ENCODE measurements at regions not wholly inside any gene's neighbourhood (a gene's known extent, or its start where the extent isn't known, plus 50 kb on each side); places are given as distances from the start of the nearest gene placed in this dataset.

DNA sequence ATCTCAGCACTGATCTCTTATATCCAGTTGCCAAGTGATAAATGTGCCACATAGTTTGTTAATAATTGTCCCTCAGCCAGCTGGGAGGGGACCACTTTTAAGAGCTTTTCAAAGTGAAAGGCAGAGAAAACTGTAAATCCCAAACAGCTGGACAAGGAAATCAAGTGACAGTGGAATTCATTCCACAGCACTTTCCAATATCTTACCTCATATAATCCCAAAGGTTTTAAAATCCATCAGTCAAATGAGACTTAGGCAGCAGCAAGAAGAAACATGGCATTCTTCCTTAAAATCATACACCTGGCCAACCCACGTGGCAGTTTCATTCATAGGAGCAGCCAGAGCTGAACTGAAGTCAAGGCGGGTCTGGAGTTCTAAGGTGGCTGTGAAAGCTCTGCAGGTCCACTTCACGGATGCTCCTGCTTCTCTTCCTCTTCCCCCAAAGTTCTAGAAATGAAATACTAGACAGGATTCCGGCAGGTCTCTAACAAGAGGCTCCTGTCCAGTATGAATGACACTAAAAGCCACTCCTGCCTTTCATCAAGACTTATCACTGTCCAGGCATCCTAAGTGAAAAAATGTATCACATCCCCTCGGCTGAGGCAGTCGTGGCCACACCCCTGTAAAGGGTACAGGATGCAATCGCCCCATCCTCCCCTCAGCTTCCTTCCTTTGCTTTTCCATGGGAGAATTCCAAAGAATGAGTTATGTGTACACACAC is 190.4 kb upstream of the STK17B start:
- no peak for DNase-seq (ENCODE audit: low read depth)

DNA sequence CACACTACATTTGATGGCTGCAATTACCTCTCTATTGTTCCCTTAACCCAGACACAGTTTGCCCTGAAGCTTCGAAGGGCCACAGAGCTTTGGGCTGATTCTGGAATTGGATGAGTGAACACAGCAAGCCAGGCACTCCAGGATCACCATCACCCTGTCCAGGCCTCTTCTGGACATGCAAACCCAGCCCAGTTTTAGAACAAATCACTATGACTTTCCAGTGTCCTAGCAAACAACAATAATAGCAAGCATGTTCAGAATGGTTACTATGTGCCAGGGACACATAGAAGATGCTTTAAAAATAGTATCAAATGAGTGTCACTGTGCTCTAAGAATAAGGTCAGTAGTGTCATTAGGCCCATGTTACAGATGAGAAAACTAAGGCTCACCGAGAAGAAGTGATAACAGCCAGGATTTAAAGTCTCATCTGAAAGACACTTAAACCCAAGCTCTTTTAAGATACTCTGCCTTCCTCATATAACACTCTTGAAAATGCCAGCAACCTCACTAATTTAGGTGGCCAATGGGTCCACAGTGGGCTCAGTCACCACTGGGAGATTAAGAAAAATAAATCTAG is 191.7 kb upstream of the STK17B start:
- DNase-seq (ENCODE audit: low read depth) = no peak

DNA sequence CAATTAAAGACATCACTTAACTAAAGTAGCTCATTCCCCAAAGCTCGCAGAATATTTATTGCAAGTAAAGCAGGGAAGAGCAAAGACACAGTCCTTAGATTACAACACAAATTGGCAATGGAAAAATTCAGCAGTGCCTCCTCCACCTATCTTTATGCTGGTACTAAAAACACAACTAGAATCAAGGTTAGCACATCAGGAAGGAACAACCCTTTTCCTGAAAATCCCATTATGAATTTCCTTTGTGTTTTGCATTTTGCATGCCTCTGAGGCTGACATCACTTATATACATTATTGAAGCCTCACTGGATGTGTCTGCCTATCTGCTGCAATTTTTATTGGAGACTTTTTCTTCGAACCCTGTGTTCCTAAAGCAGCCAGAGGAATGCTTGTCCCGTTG is 193.8 kb upstream of the STK17B start:
- no peak for DNase-seq (ENCODE audit: low read depth)

DNA sequence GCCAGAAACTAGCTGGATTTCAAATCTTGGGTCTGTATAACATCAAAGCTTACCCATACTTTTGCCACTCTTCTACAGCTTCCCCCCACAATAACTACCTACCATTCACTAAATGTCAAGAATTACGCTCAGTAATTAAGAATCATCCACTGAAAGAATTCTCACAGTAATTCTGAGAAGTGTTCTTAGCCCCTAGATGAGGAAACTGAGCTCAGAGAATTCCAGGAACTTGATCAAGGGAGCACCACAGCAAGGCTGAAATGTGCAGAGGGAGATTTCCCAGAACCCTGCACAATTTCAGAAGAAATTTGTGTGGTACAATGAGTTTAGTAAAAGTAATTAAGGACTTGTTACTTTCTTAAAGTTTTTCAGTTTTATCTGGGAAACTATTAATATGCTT is 194.5 kb upstream of the STK17B start:
- DNase-seq (ENCODE audit: low read depth) = no peak

DNA sequence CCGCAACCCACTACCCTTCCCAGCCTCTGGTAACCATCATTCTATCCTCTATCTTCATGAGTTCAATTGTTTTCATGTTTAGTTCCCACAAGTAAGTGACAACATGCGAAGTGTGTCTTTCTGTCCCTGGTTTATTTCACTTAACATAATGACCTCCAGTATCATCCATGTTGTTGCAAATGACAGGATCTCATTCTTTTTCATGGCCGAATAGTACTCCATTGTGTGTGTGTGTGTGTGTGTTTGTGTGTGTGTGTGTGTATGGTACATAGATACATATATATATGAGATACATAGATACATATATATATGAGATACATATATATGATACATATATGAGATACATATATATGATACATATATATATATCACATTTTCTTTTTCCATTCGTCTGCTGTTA is 196.3 kb upstream of the STK17B start:
- DNase-seq (ENCODE audit: low read depth) = no peak

DNA sequence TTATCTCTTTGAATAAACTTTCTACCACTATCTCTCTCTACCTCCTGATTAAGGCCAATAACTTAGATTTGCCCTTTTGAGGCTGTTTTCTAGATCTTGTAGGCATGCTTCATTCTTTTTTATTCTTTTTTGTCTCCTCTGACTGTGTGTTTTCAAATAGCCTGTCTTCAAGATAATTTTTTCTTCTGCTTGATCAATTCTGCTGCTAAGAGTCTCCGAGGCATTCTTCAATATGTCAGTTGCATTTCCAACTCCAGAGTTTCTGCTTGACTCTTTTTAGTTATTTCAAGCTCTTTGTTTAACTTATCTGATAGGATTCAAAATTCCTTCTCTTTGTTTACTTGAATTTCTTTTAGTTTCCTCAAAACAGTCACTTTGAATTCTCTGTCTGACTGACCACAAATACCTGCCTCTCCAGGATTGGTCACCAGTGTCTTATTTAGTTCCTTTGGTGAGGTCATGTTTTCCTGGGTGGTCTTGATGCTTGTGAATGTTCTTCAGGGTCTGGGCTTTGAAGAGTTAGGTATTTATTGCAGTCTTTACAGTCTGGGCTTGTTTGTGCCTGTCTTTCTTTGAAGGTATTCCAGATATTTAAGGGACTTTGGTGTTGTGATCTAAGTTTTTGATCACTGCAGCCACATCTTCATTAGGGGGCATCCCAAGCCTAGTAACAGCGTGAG is 197.3 kb upstream of the STK17B start:
- no peak for DNase-seq (ENCODE audit: low read depth)

DNA sequence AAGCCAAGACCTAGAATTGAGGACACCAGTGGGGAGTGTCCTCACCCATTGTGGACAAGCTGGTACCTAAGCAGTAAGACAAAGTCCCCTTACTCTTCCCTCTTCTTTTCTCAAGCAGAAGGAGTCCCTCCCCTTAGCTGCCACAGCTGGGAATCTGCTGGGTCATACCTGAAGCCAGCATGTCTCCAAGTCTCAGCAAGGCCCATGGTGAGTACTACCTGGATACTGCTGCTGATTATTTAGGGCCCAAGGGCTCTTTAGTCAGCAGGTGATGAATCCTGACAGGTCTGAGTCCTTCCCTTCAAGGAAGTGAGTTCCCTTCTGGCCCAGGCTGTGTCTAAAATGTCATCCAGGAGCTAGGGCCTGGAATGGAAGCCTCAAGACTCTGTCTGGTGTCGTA is 198.6 kb upstream of the STK17B start:
- DNase-seq (ENCODE audit: low read depth) = no peak

DNA sequence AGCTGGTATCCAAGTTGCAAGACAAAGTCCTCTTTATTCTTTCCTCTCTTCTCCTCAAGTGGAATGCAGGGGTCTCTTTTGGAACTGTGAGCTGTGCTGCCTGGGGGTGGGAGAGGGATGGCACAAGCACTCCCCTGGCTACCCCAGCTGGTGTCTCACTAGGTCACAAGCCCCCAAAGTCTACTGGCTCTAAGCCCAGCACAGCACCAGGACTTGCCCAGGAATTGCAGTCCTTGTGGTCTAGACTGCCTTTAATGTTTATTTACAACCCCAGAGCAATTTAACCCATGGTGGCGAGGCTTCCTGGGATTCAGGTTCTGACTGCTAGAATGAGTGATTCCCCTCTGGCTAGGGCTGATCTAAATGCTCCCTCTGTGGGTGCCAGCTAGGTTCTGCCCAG is 199.0 kb upstream of the STK17B start:
- DNase-seq (ENCODE audit: low read depth) = no peak

DNA sequence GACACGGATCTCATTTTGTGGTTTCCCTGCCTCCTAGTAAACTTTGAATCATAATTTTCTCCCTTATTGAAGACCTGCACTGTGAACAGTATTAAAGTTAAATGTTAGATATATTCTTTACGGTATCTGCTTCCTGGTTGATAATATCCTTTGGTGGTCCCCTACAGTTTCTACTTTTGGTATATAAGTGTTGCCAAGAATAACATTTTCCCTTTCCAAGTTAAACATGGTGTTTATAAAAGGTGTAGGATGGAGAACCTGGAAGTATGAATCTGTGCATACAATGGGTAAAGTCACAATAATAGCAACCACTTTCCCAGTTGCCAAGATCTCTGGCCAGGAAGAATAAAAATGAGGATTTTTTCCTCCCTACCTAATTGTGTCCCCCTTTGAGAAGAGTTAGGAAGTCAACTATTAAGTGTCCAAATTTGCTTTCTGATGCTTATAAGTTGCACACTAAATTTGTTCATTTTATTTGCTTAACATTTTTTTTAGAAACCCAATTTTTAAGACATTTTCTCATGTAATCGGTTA is 201.0 kb upstream of the STK17B start:
- DNase-seq (ENCODE audit: low read depth) = no peak

DNA sequence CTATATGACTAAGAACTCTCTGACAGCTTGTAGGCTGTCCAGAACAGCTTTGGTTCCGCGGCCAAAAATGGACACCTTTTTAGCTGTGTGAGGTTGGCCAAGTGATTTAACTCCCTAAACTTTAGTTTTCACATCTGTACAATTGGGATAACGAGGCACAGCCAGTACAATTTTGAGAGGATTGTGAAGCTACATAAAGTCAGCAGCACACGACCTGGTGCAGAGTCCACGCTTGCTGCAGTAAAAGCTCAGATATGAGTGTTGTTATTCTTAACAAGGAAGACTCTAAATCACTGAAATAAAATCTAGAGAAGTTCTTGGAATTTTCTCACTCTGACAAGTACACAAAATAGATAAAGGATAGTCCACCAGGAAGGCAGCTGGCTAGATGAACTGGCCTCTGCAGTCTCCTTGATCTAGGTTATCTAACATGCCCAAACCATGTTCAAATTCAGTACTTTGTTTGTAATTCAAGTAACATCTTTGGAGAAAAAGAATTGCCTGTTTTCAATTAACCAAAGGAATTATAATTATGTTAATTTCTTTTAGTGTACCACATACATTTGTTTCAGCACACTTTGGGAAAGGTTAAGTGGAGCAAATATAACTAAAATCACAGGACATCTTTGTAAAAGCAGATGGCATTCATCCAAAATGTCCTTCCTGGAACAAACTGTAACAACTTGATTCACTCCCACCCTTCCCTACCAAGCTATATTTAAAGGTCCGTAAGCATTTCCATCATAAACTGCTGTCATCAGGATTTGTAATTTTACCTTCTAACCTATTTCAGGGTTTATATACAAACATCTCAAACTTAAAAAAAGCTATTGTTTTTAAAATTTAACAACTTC is 201.7 kb upstream of the STK17B start:
- no peak for DNase-seq (ENCODE audit: low read depth)

DNA sequence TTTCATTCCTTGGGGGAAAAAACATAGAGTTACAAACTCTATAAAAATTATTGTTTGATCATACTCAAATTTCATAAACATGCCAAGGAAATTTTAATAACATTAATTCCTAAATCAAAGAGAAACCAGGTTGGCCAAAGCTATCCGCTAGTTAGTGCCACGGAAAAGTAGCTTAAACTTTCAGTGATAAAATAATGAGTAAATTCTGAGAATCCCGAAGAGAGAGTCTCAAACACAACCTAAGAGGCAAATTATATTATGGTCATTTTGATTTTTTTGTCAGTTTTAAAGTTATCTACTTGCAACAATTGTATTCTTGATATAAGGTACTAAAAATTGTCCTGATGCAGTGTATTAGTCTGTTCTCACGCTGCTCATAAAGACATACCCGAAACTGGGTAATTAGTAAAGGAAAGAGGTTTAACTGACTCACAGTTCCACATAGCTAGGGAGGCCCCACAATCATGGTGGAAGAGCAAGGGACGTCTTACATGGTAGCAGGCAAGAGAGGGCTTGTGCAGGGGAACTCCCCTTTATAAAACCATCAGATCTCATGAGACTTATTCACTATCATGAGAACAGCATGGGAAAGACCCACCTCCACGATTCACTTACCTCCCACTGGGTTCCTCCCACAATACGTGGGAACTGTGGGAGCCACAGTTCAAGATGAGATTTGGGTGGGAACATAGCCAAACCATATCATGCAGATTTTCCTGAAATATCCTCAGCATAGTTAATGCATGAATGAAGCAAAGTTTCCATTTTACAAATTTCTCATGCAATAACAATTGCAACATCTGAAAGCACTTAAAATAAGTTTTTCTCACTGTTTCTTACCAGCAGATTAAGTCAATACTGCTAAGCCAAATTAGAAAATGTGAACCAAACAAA is 205.9 kb upstream of the STK17B start:
- no peak for DNase-seq (ENCODE audit: low read depth)

DNA sequence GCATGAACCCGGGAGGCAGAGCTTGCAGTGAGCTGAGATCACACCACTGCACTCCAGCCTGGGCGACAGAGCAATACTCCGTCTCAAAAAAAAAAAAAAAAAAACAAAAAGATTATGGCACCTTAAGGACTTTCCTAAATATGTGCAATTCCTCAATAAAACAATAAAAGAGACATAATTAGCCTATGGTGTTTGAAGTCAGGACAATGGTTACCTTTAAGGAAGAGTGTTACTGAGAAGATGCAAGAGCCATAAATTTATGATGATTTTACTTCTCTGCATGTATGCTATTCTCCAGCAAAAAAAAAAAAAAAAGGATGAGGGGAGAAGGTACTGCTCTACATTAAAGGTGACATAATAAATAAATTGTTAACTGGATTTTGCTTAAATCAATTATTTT is 208.2 kb upstream of the STK17B start:
- DNase-seq (ENCODE audit: low read depth) = no peak

DNA sequence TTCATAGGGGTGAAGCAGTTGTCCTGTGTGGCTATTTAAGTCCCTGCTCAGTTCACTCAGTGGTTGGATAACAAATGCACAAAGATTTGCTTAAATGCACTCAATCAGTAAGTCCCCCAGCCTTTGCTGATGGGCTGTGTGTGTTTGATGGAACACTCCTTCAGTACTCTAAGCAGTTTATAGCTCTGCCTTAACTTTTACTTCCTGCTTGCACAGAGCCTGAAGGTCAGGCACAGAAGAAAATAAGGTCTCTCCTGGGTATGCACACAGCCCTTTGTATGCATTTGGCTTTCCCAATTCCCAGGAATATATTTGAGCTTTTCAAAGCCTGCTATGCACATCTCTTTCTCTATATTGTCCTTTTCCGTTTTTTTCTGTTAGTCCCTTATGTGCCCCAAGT is 208.7 kb upstream of the STK17B start:
- DNase-seq (ENCODE audit: low read depth) = no peak

DNA sequence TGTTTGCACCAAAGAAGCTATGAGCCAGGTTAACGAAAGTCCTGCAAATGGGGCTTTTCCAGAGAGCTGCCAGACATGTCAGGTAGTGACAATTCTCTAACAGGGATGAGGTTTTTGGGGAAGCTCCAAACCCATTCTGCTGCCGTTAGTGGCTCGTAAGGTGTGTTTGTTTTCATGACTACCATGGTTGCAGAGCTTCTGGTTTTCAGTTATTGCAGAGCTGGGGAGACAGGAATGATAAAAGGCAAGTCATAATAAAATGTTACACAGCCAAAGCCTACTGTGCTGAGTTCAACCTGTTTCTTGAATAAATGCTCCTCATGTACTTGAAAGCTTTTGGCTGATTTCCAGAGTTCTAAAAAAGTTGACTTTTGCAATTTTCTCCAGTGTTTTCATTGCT is 209.2 kb upstream of the STK17B start:
- DNase-seq (ENCODE audit: low read depth) = no peak

DNA sequence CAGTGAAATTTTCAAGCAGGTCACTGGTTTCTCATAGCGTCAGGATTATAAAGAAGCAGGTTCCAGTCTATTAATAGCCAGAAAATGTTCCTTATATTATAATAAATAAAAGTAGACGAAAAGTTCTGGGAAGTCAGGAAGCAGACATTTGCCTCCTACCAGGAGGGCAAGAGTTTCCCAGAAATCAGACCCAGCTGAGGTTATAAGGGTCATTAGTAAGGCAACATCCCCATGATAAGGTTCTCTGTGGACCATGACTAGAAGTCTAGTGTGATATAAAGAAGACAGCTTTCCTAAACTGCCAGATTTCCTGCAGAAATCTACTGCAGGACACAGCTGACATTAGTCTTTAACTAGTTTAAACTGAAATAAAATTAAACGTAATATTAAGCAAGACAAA is 210.1 kb upstream of the STK17B start:
- DNase-seq (ENCODE audit: low read depth) = no peak

DNA sequence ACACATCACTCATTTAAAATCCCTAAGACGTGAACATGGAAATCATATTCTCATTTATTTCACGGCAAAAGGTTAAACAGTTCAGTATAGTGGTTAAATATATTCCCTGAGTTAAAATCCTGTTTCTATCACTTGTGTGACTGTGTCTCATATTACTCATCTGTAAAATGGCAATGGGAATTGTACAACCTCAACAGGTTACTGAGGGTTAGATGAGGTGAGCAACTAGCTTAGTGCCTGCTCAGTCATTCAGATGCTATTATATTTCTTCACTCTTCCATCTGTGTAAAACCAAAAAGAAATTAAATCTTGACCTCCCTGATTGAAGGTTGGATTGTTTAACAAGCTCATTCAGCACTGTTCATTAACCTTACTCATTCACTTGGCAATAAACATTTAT is 212.4 kb upstream of the STK17B start:
- DNase-seq (ENCODE audit: low read depth) = no peak

DNA sequence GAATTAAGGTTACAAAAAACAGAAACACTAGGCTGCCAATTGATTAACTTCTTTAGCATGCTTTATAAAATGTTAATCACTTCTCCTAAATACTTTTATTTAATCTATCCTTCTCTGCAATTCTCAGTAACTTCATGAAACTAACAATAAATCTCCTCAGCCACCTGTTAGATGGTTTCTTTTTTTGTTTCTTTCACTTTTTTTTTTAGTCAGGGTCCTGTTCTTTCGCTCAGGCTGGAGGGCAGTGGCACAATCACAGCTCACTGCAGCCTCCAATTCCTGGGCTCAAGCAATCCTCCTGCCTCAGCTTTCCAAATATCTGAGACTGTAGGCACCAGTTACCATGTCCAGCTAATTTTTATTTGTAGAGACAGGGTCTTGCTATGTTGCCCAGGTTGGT is 213.4 kb upstream of the STK17B start:
- no peak for DNase-seq (ENCODE audit: low read depth)

DNA sequence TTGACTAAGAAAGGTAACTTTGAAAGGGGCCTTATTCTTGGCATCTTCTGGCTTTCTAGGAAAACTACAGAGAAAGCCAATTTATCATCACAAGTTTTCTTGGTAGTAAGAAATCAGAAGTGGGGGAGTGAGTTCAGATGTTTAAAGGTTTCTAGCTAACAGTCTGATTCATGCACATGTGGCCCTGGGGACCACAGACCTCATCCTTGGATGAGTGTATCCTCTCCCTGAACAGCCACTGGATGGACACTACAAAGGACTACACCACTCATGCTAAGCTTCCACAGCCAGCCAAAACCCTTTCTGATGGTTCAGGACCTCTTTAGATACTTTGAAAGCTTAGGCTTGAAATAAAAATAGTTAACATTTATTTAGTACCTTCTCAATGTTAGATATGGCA is 218.3 kb upstream of the STK17B start:
- DNase-seq (ENCODE audit: low read depth) = no peak

DNA sequence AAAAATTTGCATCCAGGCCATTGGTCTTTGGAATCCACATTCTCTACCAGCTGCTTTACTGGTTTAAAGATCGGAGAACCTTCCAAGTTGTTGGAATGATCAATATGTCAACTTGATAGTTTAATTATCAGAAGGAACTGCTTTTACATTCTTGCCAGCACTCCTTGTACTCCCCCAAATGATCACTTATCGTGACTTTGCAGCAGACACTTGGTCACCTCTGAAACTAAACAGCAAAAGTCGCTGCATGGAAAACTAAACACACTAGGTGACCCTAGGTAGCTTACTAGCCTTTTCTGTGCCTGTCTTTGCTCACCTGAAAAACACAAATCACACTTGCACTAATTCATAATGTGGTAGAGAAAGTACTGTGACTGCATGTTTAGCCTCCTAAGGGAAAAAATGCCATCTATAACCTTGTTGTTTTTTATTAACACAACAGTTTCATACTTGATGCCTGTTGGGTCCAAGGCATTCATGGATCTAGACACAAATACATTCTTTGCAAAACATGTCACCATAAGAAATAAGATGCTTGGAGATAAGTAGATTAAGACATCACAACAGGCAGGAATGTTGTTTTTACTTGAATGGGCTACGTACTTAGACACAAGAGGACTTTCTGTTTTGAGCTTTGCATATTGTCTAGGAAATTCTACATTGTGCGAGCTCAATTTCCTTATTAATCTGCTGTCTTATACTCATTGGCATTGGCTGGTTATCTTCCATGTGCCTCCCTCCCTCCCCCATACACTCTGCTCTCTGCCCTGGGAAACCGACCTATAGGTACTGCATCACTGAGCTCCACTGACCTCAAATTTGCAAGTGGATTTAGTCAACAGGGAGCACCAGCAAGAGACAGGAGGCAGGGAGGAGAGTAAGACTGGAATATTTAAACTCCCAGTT is 219.1 kb upstream of the STK17B start:
- no peak for DNase-seq (ENCODE audit: low read depth)

DNA sequence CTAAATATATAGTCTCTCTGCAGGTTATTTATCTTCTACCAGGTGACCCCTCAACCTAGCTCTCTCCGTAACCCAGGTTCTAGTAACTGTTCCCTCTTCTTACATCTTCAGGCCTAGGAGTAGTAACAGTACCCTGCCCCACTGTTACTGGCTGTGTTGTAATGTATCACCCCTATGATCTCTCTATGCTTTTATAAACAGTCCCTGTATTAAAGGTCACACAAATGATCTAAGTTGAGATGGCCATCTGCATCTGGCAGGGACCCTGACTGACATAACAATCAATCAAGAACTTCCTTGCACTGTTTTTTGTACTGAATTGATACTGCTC is 219.7 kb upstream of the STK17B start:
- DNase-seq (ENCODE audit: low read depth) = no peak

DNA sequence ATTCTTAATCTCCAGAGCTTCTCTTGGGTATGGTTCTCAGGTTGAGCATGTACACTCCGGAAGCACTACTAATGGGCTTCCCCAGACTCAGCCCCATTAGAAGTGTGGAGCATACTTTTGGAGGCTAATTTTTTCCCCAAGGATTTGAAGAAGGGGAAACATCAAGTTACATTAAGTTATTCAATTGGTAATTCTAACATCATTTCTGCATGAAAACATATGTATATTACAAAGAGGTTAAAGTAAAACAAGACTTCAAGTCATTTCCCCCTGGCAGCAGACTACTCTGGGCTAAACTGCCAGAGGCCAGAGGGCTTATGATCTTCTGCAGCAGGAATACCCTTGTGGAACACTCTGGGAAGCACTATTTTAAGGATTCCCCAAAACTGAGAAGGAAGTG is 227.7 kb upstream of the STK17B start:
- DNase-seq (ENCODE audit: low read depth) = no peak

Measured in stimulated activated CD8-positive, alpha-beta memory T cell treated with anti-CD3 and anti-CD28 coated beads, Interleukin-7, amount 100 ng/mL, for 24 hours (primary cell).